ENCODE measurements at regions not wholly inside any gene's neighbourhood (a gene's known extent, or its start where the extent isn't known, plus 50 kb on each side); places are given as distances from the start of the nearest gene placed in this dataset.
"Not testable (repeated sequence)": the region's sequence is repeated elsewhere in the genome, so short reads cannot be mapped to it uniquely, and the experiment has no call there.

DNA sequence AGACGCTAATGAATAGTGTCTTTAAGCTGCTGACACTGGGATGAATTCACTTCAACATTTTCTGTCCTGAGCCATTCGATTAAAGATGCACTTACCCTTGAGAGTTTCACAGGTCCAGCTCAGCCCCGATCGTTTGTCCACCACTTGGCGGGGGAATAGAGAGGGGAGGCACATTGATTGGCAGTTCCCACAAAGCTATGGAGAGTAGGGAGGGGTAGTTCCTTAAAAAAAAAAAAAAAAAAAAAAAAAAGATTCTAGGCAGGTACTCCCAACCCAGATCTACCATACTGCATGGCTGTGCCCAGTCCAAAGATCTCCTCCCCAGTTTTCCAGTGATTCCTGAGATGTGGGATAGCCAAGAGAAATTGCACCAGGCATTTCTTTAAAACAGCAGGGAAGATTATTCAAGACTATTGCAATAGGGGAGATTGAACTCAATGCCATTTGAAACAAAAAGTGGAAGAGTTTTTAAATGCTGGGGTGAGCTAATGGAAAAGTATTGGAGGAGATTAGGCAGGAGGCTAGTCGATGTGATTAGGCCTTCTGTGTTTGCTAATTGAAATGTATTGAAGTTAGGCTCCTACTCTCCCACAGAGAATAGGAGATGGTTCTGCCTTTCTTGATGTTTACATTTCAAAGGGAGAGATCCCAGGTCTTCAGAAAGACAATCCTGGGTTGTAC is 2217.4 kb upstream of the WWC1 start:
- DNase-seq (ENCODE audit: low spot score): no peak

DNA sequence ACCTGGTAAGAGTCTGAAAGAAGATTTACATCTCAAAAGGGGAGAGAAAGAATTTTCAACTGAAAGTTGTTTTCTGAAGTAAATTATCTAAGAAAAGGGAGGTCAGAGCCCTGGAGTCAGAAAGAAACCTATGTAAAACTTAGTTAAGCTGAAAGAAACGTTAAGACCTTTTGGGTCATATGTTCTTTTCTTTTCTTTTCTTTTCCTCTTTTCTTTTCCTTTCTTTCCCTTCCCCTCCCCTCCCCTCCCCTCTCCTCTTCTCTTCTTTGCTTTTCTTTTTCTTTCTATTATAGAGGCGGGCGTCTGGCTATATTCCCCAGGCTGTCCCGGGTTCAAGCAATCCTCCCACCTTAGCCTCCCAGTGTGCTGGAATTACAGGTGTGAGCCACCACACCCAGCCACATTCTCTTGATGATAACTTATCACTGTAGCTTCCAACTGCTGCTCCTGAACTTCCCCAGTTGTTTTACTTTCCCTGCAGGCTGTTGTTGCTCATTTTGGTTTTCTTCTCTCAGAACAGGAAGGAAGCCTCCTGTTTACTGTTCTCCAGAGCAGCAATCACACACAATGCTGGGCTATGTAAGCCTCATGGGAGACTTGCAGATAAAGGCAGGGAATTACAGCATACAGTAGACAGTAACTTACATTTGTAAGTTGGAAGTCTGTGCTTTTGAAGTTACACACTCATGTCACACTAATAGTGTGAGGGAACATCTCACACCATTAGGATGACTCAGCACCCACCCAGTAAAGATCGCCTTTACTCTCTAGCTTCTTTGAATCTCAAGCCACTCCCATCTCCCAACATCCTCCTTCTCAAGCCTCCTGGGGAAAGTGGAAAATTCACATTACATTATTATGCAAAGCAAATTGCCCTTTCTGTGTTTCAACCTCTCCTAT is 2216.6 kb upstream of the WWC1 start:
- DNase-seq (ENCODE audit: low spot score): no peak

DNA sequence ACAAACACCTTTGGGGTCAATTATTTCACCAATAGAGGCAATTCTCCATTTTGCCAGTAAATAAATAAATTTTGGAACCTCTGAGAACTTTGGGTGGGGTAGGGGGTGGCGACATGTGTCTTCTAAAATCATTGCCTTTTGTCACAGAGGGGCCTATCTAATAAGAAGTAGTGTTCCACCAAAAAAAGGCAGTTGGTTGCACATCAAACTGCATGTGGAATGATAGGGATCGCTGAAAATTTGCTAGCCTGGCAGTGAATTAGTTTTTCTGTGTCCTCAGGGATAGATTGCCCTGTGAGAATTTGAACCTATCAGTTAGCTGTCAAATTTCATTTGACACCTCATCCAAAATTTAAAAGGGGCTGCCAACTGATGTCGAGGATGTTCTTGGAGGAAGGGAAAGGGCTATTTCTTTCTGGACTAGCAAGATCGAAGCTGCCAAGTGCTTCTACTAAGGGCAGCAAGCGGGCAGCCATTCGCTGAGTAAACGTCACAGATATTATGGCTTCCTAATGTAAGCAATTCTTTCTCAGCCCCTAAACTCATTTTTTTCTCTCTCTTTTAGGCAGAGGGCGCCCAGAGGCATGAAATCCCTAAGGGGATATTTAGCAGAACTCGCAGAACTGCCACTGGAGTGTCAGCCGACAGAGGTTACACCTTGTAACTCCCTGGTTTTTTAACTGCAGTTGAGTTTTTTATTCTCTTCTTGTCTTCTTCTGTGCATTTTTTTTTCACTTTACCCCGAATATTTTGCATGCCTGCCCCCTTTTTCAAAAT is 2208.1 kb upstream of the WWC1 start:
- no peak for DNase-seq (ENCODE audit: low spot score)

DNA sequence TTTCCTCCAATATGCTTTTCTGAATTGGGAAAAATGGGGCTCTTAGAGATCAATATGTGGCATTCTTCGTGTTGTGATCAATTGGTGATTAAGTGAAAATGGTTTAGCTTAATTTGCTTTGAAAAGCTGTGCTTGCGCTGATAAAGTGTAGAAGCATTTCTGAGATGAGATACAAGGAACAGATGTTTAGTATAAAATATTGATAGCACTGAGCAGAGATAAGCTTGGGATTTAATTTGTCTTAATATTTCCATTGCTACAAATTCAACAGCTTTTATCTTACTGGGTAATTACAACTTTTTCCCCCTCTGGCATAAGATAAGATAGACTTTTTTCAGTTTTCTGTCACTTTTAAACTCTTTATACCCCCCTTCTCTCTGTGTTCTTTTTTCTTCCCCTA is 2204.9 kb upstream of the WWC1 start:
- no peak for DNase-seq (ENCODE audit: low spot score)

DNA sequence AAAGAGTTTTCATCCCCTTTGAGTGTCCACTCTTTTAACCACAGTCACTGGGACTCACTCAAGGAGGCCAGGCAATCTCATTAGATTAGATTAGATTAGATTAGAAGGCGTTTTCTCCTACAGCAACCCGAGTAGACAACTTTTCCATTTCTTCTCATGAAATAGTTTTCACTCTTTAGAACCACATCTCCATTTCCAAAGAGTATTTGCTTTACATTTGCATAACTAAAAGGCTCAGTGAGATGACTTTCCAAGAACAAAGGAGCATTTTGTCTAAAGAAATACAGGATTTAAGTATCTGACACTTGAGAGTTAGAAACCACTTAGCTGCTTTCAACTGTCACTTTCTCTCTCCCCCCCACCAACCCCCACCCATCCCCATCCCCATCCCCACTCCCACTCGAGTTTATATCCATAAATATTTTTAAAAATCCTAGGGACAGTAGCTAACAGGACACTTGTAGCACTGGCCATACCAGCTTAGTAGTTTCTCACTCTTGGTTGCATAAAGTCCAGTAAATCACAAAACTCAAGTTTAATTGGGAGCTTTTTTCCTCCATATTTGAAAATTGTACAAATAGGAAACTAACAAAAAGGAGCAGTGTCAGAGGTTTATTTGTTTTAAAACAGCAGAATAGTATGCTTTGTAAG is 2202.9 kb upstream of the WWC1 start:
- DNase-seq (ENCODE audit: low spot score): no peak

DNA sequence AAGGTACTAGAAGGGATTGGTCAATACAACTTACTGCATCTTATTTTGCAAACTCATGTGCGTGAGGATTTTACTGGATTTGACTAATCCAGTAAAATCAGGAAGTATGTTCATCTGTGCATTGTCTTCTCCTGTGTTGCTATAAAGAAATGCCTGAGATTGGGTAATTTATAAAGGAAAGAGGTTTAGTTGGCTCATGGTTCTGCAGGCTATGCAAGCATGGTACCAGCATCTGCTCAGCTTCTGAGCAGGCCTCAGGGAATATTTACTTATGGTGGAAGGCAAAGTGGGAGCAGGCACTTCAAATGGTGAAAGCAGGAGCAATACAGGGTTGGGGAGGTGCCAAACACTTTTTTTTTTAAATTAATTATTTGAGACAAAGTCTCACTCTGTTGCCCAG is 2199.5 kb upstream of the WWC1 start:
- DNase-seq (ENCODE audit: low spot score): no peak

DNA sequence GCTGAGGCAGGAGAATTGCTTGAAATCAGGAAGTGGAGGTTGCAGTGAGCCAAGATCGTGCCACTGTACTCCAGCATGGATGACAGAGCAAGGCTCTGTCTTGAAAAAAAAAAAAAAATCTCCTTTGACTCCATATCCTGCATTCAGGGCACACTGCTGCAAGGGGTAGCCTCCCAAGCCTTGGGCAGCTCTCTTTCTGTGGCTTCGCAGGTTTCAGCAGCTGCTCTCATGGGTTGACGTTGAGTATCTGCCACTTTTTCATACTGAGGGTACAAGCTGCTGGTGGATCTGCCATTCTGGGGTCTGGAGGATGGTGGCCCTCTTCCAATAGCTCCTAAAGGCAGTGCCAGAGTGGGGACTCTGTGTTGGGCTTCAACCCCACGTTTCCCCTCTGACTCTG is 2198.1 kb upstream of the WWC1 start:
- DNase-seq (ENCODE audit: low spot score): no peak

DNA sequence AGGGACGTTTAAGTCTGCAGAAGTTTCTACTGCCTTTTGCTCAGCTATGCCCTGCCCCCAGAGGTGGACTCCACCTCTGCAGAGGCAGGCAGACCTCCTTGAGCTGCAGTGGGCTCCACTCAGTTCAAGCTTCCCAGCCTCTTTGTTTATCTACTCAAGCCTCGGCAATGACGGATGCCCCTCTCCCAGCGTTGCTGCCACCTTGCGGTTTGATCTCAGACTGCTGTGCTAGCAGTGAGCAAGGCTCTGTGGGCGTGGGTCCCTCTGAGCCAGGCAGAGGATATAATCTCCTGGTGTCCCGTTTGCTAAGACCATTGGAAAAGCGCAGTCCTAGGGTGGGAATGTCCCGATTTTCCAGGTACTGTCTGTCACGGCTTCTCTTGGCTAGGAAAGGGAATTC is 2188.5 kb upstream of the WWC1 start:
- DNase-seq (ENCODE audit: low spot score): no peak

DNA sequence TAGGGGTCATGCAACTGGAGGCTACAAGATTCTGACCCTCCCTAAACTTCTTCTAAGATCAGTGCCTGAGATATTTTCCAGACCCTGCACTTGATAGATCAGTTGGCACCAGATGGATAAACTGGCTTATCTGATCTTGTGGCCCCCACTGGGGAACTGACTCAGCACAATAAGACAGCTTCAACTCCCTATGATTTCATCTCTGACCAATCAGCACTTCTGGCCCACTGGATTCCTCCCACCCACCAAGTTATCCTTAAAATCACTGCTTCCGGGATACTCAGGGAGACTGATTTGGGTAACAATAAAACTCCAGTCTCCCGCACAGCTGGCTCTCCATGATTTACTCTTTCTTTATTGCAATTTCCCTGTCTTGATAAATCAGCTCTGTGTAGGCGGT is 2180.4 kb upstream of the WWC1 start:
- no peak for DNase-seq (ENCODE audit: low spot score)

DNA sequence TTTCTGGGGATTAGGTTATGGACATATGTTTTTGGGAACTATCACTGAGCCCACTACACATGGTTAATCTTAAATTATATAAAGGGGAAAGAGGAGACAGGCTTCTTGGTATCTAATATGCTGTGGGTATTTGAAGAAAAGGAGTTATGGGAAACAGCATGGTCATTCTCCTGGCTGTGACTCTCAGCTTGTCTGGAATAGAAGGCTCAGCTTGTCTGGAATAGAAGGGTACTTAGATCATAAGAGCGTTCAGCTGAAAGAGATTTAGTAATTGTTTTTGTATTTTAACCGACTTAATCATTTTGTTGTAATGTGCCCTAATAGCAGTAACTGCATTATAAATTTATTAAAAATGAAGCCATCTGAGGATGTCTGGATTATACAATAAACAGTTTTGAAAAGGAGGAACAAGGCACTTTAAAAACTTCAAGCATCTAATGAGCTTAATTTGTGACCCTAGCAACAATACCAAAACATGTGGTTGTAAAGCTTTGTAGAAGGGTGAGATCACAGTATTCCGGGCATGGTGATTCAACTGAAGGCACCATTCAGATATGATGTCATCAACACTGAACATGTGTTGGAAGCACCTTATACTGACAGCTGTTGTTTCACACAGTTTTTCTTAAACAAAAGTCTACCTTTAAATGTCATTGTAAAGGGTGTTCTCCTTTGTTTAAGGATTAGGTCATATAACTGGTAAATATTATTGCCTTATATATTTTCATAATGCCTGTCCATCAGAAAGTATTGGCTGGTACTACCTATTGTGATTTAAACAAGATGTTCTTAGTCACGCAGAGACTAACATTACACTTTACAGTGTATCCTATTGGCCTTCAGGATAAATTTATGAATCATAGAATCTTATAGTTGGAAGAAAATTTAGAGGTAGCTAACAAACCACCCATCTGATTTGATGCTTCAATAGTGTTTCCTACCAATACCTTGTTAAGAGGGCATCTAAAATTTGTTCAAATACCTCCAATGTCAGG is 2174.1 kb upstream of the WWC1 start:
- no peak for DNase-seq (ENCODE audit: low spot score)

DNA sequence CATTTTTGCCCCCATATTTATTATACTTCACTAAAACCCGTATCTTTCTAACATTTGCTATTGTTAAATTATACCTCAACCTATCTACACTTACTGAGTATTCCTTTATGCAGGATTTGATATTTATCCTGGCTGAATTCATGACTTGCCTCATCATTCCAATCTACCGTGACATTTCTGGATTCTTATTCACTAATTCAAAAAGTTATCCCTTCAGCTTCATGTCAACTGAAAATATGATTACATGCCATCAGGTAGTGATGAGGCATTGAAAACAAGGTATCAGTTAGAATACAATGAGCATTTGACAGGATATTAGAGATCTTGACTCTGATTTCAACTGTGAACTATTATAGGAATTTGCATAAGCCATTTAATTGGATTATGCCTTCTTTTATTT is 2171.9 kb upstream of the WWC1 start:
- DNase-seq (ENCODE audit: low spot score): no peak

DNA sequence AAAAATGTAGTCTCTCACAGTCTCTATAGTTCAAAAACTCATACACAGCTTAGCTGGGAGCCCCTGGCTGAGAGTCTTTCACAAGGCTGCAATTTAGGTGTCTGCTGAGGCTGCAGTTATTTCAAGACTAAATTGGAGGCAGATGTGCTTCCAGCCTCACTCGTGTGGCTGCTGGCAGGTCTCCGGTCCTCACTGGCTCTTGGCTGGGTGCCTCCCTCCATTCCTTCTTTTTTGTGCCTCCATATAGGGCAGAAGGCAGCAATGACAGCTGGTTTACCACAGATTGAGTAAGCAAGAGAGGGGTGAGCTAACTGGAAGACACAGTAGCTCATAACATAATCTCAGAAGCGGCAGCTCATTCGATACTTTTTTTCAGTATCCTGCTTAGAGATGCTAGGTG is 2167.7 kb upstream of the WWC1 start:
- no peak for DNase-seq (ENCODE audit: low spot score)

DNA sequence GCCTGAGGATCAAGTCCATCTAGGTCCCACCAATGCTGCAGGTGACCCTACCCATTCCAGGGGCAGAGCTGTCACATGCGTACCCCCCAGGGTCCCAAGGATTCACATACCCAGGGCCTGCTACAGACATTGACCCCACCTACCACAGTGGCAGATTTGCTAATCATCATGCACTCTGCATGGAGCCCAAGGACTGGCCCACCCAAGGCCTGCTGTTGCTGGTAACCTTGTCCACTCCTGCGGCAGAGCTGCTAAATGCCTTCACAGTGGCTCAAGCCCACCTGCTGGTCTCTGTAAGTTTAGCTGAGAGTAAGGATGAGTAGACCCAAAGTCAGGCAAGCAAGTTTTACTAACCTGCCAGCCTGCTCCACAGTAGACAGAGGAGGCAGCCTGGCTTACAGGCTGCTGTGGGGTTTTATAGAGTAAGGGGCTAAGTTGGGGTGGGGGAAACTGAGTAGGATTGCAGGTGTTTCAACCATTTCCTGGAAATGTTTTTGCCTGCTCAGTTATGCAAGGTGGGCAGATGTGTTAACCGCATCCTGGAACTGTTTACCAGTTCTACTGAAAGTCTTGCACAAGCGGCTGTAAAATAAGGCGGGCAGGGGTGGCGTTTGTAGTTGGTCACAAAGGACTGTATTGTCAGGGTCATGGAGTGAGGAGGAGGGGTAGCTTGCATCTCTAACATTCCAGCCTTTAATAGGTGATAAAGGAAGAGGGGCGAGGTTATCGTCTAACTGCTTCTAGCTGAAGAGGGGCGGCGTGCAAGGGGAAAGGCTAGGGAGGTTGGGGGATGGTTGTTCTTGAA is 2163.5 kb upstream of the WWC1 start:
- no peak for DNase-seq (ENCODE audit: low spot score)

DNA sequence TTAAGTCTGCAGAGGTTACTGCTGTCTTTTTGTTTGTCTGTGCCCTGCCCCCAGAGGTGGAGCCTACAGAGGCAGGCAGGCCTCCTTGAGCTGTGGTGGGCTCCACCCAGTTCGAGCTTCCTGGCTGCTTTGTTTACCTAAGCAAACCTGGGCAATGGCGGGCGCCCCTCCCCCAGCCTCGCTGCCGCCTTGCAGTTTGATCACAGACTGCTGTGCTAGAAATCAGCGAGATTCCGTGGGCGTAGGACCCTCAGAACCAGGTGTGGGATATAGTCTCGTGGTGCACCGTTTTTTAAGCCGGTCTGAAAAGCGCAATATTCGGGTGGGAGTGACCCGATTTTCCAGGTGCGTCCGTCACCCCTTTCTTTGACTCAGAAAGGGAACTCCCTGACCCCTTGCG is 2146.3 kb upstream of the WWC1 start:
- not testable (repeated sequence) for DNase-seq (ENCODE audit: low spot score)

DNA sequence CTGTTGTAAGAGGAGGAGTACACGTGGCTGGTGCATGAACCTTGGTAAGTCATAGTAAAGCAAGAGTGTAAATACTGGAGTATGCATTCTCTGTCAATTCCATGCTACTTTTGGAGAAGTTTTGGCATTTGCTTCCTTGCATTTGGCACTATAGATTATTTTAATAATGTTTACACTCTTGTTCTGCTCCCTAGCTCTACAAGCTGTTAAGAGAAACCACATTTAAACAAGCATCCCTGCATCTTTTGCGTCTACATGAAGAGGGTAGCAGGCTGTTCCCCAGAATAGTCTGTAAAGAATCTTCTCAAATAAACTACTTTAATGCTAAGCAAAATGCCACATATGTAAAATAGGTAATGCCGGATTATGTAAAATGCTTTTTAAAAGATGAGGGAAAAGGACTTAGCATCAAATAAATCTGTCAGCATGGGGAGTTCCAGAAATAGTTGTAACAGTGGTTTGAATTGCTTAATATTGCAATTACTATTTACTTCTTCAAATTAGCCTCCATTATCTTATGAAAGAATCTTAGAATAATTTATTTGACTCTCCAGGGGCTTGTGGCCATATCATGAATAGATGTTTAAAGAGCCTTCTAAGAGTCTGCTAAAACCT is 2127.3 kb upstream of the WWC1 start:
- no peak for DNase-seq (ENCODE audit: low spot score)

DNA sequence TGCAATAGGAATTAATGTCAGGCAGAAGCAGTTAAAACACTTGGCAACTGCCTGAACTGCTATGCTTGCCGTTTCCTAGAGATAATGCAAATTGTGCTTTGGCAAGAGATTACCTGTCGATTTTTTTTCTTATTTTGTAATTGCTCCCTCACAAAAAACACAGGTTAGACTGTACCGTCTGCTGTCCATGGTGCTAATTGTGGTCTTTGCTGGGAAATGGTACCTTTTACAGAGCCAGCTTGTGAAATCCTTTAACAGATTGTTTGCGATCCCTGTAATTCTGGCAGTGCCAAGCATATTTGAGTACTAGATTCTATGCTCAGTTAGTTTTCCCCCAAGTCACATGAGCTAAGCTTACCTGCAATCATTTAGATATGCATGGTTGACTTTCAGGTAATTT is 2125.8 kb upstream of the WWC1 start:
- no peak for DNase-seq (ENCODE audit: low spot score)

DNA sequence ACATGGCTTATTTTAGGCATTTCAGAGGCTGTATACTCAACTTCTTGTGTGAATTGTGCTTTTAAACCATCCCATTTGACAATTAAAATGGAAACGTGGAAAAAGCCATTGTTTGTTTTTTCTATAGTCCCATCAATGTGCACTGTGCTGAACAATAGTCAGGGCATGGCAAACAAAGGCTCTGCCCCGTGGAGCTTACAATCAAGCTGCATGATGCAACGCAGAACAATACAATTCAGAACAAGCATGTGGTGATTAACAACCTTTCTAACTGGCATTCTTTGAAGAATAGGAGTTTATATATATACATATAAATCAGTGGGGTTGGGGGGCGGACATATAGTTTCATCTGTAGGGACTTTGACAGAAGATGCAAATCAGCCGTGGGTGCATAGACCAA is 2125.4 kb upstream of the WWC1 start:
- no peak for DNase-seq (ENCODE audit: low spot score)

DNA sequence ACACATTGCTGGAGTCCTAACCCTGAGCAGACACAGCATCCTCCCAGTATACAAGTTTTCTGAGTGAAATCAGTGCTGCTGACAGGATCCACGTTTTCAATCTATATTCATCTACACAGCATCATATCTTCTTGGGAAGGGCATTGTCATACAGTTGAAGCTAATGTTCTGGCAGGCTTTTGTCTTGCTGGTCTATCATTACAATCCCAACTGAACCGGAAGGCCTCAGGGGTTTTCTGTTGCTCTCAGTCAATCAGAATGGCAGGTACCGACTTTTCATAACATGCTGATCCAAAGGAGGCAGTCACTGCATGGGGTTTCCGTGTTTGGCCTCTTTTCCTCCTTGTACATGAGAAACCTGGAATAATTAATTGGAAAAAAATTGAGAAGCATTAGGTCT is 2118.8 kb upstream of the WWC1 start:
- DNase-seq (ENCODE audit: low spot score): no peak

DNA sequence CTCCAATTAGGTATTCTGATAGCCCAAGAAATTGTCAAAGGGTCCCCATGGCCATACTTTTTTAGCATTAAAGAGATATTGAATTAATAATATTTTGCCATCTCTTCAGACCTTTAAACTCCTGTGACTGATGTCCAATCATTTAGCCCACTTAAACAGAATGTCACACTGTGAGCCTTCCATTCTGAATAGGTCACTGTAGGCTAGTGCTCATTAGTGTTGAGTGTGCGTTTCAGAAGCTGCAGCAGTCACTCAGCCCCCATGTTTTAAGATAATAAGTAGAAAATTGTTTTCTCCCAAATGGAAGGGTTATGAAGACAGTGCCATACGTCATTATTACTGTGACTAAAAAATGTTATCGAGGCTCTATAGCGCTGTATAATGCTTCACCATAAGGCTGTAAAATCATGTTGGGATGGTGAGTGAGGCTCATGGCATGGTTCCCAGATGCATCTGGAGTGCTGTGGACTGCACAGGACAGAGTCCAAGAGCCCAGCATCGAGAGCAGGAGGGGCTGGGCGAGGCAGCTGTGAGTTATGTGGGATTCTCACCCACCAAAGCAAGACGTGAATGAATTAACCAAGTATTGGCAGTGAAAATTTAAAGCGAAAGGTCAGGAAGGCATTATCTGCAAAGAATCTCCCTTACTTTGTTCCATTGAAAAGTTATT is 2112.9 kb upstream of the WWC1 start:
- no peak for DNase-seq (ENCODE audit: low spot score)
